ENCODE measurements at regions not wholly inside any gene's neighbourhood (a gene's known extent, or its start where the extent isn't known, plus 50 kb on each side); places are given as distances from the start of the nearest gene placed in this dataset.
"Not testable (repeated sequence)": the region's sequence is repeated elsewhere in the genome, so short reads cannot be mapped to it uniquely, and the experiment has no call there.

DNA sequence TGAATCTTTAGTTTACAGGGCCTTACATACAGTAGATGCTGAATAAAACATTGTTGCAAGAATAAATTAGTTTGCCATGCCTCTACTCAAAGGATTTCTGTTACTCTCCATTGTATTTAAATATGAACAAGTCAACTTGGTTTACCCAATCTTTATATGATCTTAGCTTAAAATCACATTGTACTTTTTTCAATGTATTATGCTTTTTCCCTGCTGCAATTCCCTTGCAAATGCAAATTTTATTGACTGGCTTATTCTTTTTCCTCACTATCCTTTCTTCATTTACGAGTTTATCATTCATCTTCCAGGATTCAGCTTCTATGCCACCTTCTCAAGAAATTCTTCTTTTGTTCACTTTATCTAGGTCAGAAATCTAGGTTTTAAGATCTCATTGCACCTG is 571.4 kb upstream of the ZNF804A start:
- DNase-seq, result no peak

DNA sequence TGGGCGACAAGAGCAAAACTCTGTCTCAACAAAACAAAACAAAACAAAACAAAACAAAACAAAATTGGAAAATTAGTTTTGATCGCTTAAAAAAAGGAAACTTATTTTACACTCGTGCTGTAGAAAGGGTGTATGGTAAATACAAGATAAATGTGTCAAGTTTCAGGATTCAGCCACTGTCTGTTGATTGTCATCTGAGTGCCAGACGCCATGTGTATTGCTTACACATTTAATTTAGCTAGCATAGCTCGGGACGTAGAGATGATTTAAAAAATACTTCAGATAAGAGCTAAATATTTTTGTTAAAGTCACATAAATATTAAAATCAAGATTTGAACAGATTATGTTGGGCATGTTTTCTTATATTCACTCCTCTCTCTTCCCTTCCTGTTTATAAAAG is 568.1 kb upstream of the ZNF804A start:
- DNase-seq, result no peak

DNA sequence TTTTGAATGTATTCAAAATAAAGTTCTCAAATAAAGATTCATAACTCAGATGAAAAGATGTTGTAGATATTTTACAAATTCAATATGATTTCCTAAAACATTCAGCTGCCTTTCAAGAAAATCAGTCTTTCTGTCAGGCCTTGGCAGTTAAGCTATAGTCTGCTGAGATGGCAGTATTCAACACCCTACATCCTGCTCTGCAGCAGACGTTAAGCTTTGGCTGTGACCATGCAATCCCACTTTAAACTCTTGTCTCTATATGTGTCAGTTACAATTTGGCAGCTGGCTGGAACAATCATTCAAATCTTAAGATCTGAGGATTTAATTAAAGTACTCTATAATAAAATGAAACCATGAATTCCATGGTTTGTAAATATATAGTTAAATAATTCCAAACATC is 567.3 kb upstream of the ZNF804A start:
- DNase-seq, result no peak

DNA sequence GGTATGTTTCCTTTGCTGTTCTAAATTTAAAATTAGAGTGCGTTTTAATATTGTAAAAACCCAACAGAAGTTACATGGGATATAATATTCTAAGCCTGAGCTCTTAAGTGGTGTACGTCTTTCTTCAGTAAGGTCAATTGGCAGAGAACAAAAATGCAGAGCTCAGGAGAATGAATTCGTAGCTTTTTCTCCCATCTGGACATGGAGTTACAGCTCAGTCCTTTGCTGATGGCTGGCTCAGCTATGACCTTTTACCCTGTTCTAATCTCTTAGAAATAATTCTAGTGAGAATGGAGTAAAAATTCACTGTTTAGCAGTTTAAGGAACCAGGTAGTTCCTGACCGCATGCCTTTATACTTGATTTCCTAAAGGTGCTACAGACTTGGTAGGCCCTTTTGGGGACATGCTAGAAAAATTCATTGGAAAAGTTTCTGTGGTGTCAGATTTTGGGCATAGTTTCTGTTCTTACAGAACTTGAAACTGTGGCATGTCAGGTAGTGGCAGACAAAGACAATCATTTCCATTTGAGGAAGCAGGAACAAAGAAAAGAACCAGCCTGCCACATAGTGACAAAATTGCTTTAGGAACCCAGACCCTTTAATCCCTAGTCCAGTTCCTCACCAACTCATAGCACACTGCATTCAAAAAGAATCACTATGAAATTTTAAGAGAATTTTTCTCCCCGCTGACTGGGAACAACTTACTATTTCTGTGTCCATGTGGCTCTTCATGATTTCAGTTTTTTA is 566.8 kb upstream of the ZNF804A start:
- no peak for DNase-seq

DNA sequence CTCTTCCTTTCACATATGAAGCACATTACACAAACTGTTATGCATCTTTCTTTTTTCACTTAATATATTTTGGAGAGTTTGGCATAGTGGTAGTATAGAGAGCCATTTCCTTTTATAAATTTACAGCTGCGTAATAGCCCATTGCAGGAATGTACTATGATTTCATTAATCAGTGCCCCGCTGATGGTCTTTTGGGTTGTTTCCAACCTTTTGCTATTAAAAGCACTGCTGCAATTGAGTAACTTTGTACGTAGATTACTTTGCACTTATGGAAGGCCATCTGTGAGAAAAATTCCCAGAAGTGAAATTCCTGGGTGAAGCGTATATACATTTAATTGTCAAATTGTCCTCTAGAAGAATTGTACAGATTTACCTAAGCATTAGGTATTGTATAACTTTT is 565.3 kb upstream of the ZNF804A start:
- DNase-seq, result no peak

DNA sequence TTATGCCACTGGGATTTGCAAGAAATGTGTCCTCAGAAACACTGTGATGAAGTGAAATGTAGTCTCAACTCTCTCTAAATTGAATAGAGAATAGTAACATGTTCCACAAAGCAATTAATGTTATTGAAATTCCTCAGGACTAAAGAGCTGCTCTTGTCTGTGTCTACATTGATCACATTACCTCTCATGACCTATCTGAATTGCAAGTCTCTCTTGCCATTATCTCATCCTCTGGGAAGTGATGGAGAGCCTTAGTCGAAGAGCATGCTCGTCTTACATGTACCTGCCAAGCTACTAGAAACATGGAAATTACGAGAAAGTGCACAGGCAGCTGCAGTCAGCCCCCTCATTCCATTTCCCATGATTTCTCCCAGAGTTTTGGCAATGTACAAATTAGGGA is 561.1 kb upstream of the ZNF804A start:
- no peak for DNase-seq

DNA sequence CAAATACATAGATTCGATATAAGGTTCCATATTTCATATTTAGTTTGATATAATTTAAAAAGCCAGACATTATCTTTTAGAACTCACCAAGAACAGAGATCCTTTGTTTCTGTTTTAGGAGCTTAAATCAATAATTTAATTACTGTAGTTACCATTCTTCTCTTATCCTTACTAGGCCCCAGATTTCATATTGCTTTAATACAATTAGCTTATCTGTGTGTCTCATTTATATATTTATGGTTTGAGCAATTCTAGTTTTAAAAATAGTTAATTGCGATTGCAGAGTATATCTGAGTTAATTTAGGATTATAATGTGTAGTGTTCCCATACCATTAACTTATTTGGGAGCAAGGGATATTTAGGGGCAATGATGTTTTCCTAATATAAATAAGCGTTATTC is 558.8 kb upstream of the ZNF804A start:
- no peak for DNase-seq

DNA sequence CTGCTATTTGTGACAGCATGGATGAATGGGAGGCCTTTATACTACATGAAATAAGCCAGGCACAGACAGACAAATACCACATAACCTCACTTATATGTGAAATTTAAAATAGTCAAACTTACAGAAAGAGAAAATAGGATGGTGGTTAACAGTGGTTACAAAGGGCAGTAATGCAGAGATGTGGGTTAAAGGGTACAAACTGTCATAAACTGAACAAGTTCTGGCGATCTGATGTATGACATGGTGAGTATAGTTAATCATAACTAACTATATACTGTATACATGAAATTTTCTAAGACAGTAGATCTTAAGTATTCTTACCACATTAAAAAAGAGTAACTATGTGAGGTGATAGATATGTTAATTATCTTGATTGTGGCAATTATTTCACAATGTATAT is 558.1 kb upstream of the ZNF804A start:
- DNase-seq, result no peak

DNA sequence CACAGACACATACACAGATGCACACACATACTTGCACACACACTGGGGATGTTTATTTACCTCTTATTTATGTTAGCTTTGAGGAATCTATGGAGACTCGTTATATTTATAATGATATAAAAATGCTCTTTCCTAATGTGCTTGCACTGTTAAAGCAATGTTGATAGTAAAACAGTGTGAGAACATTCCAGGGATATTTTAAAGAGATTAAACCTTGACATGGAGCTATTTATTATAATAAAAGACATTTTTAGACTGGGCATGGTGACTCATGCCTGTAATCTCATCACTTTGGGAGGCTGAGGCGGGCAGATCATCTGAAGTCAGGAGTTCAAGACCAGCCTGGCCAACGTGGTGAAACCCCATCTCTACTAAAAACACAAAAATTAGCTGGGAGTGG is 557.3 kb upstream of the ZNF804A start:
- no peak for DNase-seq

DNA sequence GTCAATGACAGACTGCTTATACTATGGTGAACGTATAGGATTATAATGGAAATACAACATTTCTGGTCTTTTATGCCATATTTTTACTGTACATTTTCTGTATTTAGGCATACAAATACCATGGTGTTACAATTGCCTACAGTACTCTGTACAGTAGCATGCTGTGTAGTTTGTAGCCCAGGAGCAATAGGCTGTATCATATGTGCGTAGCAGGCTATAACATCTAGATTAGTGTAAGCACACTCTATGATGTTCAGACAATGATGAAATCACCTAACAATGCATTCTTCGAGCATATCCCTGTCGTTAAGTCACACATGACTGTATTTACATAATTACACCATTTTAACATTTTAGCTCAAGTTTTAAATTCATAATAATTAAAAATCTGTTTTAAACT is 556.6 kb upstream of the ZNF804A start:
- no peak for DNase-seq

DNA sequence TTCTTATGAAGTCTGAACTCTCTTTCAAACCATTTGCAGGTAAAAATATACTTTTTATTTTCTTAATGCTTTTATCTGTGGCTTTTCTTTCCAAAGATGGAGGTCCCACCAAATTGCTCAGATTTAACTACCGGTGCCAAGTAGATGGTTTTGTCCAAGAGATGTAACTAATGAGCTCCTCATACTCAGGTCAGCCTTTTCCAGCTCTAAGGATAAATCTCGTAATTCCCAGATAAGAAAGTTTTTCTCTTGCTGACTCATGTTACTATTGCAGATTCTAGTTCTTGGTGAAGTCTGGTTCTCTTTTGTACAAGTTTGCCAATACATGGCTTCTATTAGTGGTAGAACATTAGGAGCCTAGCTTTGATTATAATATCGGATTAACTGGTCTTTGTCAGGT is 550.8 kb upstream of the ZNF804A start:
- DNase-seq, result no peak

DNA sequence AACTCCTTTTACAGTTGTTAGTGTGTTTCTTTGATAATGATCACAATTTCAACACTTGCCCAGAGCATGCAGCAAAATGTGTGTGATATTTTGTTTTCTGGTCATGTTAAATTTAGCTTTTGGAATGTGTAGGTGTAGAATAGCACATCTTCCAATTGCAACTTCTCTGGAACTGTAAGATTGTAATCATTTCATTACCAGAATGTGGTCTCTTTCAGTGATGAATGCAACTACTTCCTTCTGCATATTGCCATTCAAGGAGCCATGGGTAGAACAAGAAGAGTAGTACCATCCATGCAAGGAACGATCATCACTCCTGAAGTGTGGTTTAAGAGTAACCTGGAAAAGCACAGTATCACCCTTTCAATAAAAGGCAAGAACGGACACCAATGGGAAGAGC is 548.8 kb upstream of the ZNF804A start:
- DNase-seq, result no peak

DNA sequence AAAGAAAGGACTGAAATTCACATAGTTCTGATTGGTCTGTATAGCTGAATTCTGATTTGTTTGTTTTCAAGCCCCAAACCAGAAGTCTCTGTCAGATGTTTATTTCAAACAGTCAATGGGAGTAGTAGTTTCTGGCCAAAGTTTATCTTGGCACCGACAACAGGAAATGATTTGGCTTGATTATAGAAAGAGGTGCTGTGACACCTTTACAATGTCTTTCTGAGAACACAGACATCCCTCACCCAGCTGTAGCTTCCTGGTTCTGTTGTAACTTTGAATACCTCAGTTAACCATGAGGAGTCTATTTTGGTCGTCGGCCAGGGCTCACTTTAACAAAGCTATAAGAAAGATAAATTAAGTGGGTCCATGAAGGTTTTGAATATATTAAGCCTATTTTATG is 545.0 kb upstream of the ZNF804A start:
- DNase-seq, result no peak

DNA sequence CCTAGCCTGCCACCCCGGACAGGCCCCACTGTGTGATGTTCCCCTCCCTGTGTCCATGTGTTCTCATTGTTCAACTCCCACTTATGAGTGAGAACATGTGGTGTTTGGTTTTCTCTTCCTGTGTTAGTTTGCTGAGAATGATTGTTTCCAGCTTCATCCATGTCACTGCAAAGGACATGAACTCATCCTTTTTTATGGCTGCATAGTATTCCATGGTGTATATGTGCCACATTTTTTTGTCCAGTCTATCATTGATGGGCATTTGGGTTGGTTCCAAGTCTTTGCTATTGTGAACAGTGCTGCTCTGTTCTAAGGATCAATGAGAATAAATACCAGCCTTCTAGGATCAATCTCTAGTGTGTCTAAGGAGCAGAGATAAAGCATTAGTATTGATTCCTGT is 543.9 kb upstream of the ZNF804A start:
- DNase-seq, result not testable (repeated sequence)

DNA sequence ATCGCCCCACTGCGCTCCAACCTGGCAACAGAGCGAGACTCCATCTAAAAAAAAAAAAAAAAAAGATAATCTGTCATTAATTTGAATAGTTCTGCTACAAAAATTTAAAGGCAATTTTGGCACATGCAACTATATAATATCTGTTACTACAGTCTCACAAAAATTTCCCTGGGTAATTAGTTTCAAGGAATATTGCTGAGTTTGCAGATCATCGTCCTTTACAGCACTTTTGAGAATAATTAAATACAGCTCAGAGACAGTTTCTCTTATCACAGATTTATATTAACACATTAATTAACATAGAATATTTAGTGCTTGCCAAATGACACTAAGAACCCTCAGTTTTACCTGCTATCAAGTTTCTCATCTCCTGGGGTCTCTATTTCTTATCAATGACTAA is 540.4 kb upstream of the ZNF804A start:
- no peak for DNase-seq

DNA sequence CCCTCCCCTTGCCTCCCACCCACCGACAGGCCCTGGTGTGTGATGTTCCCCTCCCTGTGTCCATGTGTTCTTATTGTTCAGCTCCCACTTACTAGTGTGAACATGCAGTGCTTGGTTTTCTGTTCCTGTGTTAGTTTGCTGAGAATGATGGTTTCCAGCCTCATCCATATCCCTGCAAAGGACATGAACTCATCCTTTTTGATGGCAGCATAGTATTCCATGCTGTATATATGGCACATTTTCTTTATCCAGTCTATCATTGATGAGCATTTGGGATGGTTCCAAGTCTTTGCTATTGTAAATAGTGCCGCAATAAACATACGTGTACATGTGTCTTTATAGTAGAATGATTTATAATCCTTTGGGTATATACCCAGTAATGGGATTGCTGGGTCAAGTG is 538.1 kb upstream of the ZNF804A start:
- not testable (repeated sequence) for DNase-seq

DNA sequence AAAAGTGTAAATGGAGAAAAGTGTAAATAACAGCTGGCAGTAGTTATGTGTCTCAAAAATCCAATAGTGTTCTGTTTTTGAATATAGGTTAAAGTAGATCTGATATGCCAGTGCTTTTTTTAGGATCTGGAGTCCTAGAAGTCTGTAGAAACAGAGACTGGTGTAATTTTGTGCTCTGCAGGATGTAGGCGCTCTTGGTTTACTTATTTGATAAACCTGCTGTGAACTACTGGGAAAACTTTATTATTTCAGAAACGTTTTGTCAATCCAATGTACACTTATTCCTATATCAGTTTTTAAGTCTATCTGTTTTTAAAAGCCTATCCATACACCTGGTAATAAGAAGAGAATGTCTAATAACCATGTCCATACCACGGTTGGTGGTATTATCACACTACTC is 530.8 kb upstream of the ZNF804A start:
- no peak for DNase-seq

DNA sequence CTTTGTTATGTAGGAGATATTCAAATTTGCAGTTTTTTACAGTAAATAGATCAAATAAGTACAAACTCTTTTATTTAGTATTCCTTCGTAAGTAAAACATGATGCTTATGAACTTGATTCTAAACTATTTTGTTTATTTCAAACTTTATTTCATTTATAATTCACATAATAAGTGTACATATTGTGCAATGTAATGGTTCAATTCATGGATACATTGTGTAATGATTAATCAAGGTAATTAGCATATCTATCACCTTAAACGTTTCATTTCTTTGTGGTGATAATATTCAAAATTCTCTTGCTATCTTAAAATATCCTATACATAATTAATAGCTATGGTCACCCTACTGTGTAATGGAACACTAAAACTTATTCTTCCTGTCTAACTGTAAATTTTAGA is 525.9 kb upstream of the ZNF804A start:
- DNase-seq, result no peak

DNA sequence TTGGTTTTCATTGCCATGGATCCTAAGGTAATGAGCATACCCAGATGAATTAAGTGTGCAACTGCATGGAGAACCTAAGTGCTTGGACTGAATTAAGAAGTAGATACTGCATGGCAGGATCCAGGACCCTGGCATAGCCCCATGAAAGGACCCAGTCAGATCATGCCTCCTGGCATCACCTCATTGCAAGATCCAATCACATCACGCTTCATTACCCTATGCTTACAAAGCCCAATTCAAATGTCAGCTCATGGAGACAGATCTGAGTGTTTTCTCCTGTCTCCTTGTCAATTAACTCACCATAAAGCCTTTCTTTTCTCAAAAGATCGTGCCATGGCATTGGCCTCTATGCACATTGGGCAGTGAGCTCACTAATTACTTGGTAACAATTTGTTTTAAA is 519.8 kb upstream of the ZNF804A start:
- DNase-seq, result no peak

DNA sequence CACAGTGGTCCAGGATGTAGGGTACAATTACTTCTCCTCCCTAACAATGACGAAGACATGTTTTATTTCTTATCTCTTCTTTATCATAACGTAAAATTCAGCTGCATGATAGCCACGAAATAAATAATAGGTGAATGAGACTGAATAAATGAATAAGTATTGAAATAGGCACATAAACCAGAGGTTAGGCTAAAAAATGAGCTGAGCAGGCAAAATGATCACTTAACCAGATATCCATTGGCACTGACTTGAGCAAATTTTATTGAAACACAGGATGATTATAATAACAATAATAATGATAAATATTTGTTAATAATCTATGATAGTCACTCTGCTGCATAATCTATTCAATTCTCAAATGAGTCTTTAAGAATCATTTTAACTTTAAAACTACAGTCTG is 506.9 kb upstream of the ZNF804A start:
- DNase-seq, result peak in 1 of 3 donors; percentile 6

DNA sequence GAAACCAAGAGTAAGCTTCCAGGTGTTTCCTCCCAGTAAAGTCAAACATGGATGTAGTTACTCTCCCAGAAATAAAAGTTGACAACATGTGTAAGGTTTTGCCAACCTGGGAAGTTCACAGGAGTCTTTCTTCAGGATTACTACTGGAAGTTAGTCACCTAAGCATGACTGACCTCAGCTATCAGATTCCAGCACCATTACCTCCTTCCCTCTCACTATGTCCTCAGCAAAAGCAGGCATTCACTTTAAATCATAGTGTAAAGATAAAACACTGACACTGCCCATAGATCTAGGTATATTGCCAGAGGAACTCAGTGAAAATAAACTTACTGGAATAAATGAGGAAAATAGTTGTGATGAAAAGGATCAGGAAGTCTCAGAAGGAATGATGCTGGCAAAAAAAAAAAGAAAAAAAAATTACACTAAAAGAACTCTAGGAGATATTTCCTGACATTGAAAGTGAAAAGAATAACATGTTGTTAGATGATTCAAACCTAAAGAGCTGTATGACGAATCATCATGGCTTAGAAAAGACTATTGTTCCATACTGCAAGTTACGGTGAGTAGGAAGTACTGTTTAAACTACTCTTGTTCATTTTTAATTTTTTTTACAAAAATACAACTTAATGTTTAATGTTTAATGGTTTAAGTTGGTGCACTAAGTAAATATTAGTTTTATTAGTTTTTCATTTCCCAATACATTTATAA is 484.5 kb upstream of the ZNF804A start:
- DNase-seq, result no peak

DNA sequence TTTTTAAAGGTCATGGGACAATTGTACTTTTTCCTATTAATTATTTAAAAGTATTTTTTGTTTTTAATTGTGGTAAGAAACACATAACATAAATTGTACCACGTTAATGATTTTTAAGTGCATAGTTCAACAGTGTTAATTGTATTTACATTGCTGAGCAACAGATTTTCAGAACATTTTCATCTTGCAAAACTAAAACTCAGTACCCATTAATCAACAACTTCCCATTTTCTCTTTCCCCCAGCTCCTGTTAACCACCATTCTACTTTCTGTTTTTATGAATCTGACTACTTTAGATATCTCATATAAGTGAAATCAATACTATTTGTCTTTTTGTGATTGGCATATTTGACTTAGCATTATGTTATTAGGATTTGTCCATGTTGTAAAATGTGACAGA is 483.9 kb upstream of the ZNF804A start:
- DNase-seq, result no peak

DNA sequence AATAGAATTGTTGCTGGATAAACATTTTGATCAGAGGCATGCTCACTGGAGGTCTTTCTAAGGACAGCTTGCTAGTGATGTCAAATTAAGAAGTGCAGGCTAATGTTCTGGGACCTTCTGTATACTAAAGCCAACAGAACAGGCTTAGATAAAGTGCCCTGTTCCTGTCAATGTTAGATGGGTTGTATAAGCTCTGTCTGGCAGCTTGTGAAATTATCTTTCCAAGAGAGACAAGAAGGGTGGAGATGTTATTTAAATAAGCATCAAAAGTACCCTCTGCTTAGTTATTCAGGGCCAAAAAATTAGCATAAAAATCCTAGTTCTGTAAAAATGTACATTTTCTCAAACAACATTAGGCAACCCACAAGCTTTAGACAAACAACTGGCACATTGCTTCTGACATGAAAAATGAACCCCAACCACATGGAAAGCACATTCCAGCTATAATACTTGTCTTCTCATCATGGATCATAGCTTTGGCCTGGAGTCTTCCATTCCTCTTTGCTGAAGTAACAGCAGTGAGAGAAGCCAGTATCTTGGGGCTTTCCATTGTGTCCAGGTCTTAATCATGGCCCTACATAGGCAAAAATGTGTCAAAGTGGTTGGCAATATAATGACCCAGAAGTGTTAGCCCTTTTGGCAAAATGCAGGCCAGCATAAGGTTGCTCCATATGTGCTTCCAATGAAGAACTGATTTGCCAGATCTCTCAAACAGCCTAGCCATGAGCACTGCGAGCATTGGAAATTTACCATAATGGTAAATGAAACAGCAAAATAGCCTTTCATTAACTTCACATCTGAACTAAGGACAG is 478.1 kb upstream of the ZNF804A start:
- no peak for DNase-seq

DNA sequence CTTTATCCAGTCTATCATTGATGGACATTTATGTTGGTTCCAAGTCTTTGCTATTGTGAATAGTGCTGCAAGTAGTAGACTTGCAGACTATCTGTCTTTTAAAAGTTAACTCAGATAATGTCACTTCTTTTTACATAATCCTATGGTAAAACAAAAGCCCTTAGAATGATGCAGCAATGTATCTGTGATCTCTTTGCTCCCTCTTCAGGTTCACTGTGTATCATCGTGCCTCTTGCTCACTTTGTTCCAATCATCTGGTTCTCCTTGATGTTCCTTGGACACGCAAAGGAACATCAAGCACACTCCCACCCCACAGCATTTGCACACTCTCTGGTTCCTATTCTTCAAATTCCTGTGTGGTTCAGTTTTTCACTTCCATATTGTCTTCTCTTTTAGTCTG is 472.5 kb upstream of the ZNF804A start:
- DNase-seq, result no peak
